ENCODE measurements at regions not wholly inside any gene's neighbourhood (a gene's known extent, or its start where the extent isn't known, plus 50 kb on each side); places are given as distances from the start of the nearest gene placed in this dataset.
A peak's percentile ranks its signal among the peaks of the same experiment; 100 is the strongest.

DNA sequence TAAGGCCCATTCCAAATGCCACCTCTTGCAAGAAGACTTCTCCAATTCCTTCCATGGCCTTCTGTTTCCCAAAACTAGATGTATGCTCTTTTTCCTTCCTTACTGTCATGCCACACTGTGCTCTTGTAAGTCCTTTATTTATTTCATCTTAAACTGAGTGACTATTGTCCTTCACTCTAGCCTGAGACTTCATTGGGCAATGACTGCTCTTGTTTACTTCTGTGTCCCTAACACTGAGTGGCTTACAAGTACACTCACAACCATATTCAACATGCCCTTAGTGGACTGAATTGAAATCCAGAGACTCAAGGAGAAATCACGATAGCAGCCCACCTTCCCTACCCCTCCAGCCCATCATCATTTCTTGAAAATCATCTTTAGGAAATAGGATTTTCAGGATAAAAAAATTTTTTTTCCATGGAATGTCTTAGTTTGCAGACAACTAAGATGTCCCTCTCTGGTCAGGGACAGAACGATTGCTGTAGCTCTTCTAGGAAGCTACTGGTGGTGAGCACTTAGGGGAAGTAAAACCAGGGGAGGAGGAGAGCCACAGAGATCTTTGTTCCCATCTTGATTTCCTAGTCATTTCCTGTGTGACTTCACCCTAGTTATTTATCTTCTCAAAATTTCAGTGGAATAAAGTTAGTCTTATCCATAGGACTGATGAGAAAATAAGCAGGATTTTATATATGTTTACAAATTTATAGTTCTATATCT lies 80.7 kb downstream of the CYRIA start:
- no peak for DNase-seq
- Mint-ChIP-seq H3K27ac (no peak overlapping the region), H3K27me3 (no peaks in the 10 kb centered on the region), H3K36me3 (no peaks in the 10 kb centered on the region), H3K4me1 (no peaks in the 10 kb centered on the region), H3K4me3 (no peak overlapping the region), H3K9me3 (no peaks in the 10 kb centered on the region)
- POLR2A ChIA-PET, result no interaction called here
- no peak for ATAC-seq (ENCODE audit: low read depth)

- POLR2A ChIA-PET, result no interaction called here
- H3K4me1 Mint-ChIP-seq, result no peaks in the 10 kb centered on the region
- no peak for DNase-seq
- H3K27ac Mint-ChIP-seq, result no peak overlapping the region
- H3K9me3 Mint-ChIP-seq, result no peaks in the 10 kb centered on the region
- no peaks in the 10 kb centered on the region for H3K27me3 Mint-ChIP-seq
- H3K4me3 Mint-ChIP-seq, result no peak overlapping the region
- ATAC-seq (ENCODE audit: low read depth), result no peak
- no peaks in the 10 kb centered on the region for H3K36me3 Mint-ChIP-seq
Observed at GRCh38 chr2:16584084-16584483, 81.5 kb downstream of the CYRIA start.

DNA sequence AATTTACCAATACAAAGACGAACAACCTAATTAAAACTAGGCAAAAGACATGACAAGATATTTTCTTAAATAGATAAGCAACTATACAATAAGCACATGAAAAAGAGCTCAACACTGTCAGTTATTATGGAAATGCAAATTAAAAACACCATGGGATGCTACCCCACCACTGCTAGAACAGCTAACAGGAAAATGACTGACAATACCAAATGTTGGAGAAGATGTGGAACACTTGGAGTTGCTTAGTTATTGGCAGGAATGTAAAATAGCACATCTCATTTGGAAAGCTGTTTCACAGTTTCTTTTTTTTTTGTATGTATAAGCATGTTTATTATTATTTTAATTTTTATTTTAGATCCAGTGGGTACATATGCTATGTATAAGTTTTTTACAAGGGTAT lies 84.4 kb downstream of the CYRIA start:
- Mint-ChIP-seq H3K4me3 (no peak overlapping the region), H3K27me3 (no peaks in the 10 kb centered on the region), H3K27ac (no peak overlapping the region), H3K36me3 (no peaks in the 10 kb centered on the region), H3K9me3 (no peaks in the 10 kb centered on the region), H3K4me1 (no peaks in the 10 kb centered on the region)
- ATAC-seq (ENCODE audit: low read depth) (no peak), DNase-seq (no peak)
- POLR2A ChIA-PET, result no interaction called here

GRCh38 chr2:16578081-16578480 lies 87.6 kb downstream of the CYRIA start:
- DNase-seq (no peak), ATAC-seq (ENCODE audit: low read depth) (no peak)
- POLR2A ChIA-PET, result no interaction called here
- peaks cover 13% of the 10 kb centered on the region for H3K9me3 Mint-ChIP-seq
- no peaks in the 10 kb centered on the region for H3K27me3 Mint-ChIP-seq
- no peaks in the 10 kb centered on the region for H3K4me1 Mint-ChIP-seq
- peaks cover 1% of the 10 kb centered on the region for H3K36me3 Mint-ChIP-seq
- no peak overlapping the region for H3K27ac Mint-ChIP-seq
- H3K4me3 Mint-ChIP-seq, result no peak overlapping the region

DNA sequence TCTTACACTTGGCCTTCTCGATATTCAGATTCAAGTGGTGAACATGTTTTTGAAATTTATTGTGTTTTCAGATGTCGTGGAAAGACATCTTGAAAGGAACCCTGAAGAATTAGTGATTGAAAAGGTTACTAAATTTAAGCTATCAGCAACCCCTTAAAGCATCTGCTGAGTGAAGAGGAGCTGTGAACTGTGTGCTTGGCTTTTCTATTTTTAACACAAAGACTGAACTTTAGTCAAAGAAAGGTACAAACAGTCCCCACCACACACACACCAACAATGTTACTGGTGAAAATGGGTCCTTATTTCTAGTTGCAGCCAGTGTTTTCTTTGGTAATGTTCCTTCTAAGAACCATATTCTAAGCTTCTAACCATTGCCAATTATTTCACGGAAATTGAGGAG lies 95.1 kb downstream of the CYRIA start:
- Mint-ChIP-seq H3K9me3 (peaks cover 9% of the 10 kb centered on the region), H3K27me3 (no peaks in the 10 kb centered on the region), H3K4me1 (no peaks in the 10 kb centered on the region), H3K4me3 (no peak overlapping the region), H3K27ac (no peak overlapping the region), H3K36me3 (peaks cover 1% of the 10 kb centered on the region)
- DNase-seq (no peak), ATAC-seq (ENCODE audit: low read depth) (no peak)
- POLR2A ChIA-PET, result no interaction called here

- peaks cover 7% of the 10 kb centered on the region for H3K9me3 Mint-ChIP-seq
- H3K4me1 Mint-ChIP-seq, result no peaks in the 10 kb centered on the region
- ATAC-seq (ENCODE audit: low read depth), result no peak
- H3K27me3 Mint-ChIP-seq, result no peaks in the 10 kb centered on the region
- no peak for DNase-seq
- H3K27ac Mint-ChIP-seq, result no peak overlapping the region
- peaks cover 1% of the 10 kb centered on the region for H3K36me3 Mint-ChIP-seq
- no peak overlapping the region for H3K4me3 Mint-ChIP-seq
- POLR2A ChIA-PET, result no interaction called here
Observed at GRCh38 chr2:16568998-16569784, 96.4 kb downstream of the CYRIA start.

DNA sequence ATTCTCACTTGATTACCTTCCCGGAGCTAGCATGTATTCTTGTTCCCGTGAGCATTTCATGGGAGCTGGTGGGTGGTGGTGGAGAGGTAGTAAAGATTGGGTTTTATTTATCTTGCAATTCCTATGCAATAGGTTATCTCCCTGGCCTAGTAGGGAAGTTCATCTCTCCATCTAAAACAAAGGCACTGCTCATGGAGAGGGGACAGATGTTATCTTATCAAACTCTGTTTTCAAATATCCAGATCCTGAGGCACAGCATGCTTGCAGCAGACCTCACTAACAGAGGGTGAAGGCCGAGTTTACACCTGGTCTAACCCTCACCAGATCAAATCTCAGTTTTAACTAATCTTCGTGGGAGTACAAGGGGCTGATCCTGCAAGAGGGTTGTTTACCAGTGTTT lies 98.9 kb downstream of the CYRIA start:
- Mint-ChIP-seq H3K9me3 (no peaks in the 10 kb centered on the region), H3K36me3 (no peaks in the 10 kb centered on the region), H3K27me3 (no peaks in the 10 kb centered on the region), H3K4me3 (no peak overlapping the region), H3K27ac (no peak overlapping the region), H3K4me1 (no peaks in the 10 kb centered on the region)
- POLR2A ChIA-PET, result no interaction called here
- ATAC-seq (ENCODE audit: low read depth) (no peak), DNase-seq (no peak)

GRCh38 chr2:16565481-16565880 lies 100.2 kb downstream of the CYRIA start:
- no peaks in the 10 kb centered on the region for H3K4me1 Mint-ChIP-seq
- H3K9me3 Mint-ChIP-seq, result no peaks in the 10 kb centered on the region
- DNase-seq, result no peak
- POLR2A ChIA-PET, result no interaction called here
- peak overlapping the region; percentile 11 for H3K27ac Mint-ChIP-seq
- no peaks in the 10 kb centered on the region for H3K36me3 Mint-ChIP-seq
- H3K4me3 Mint-ChIP-seq, result no peak overlapping the region
- no peaks in the 10 kb centered on the region for H3K27me3 Mint-ChIP-seq
- ATAC-seq (ENCODE audit: low read depth), result no peak

- H3K4me1 Mint-ChIP-seq, result no peaks in the 10 kb centered on the region
- no peaks in the 10 kb centered on the region for H3K9me3 Mint-ChIP-seq
- H3K27me3 Mint-ChIP-seq, result no peaks in the 10 kb centered on the region
- DNase-seq, result no peak
- H3K27ac Mint-ChIP-seq, result no peak overlapping the region
- no peak for ATAC-seq (ENCODE audit: low read depth)
- no peaks in the 10 kb centered on the region for H3K36me3 Mint-ChIP-seq
- POLR2A ChIA-PET, result no interaction called here
- H3K4me3 Mint-ChIP-seq, result no peak overlapping the region
Observed at GRCh38 chr2:16561676-16562075, 104.0 kb downstream of the CYRIA start.

DNA sequence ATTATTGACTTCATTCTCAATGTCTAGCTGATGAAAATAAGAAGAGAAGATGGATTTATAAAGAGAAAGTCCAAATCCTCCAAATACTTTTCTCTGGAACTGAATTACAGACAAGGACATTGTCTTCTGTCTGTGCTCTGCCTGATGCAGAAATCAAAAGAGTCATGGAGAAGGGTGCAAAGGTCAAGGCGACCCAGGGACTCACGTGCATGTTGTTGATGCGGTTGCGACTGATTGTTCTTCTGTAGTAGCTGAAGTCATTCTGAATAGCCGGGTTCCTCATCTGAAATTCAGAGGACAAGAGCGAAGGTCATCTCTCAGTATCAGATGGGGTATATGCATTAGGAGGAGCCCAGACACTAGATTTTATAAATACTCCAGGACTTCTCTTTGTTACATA lies 104.4 kb downstream of the CYRIA start:
- ATAC-seq (ENCODE audit: low read depth), result no peak
- H3K4me3 Mint-ChIP-seq, result no peak overlapping the region
- no peak for DNase-seq
- no peaks in the 10 kb centered on the region for H3K36me3 Mint-ChIP-seq
- H3K9me3 Mint-ChIP-seq, result no peaks in the 10 kb centered on the region
- H3K4me1 Mint-ChIP-seq, result no peaks in the 10 kb centered on the region
- no peaks in the 10 kb centered on the region for H3K27me3 Mint-ChIP-seq
- H3K27ac Mint-ChIP-seq, result no peak overlapping the region
- POLR2A ChIA-PET, result no interaction called here

- H3K27me3 Mint-ChIP-seq, result no peaks in the 10 kb centered on the region
- H3K4me3 Mint-ChIP-seq, result no peak overlapping the region
- H3K9me3 Mint-ChIP-seq, result no peaks in the 10 kb centered on the region
- no peaks in the 10 kb centered on the region for H3K4me1 Mint-ChIP-seq
- POLR2A ChIA-PET, result no interaction called here
- no peaks in the 10 kb centered on the region for H3K36me3 Mint-ChIP-seq
- DNase-seq (no peak), ATAC-seq (ENCODE audit: low read depth) (no peak)
- no peak overlapping the region for H3K27ac Mint-ChIP-seq
Observed at GRCh38 chr2:16559278-16560067, 106.2 kb downstream of the CYRIA start.

DNA sequence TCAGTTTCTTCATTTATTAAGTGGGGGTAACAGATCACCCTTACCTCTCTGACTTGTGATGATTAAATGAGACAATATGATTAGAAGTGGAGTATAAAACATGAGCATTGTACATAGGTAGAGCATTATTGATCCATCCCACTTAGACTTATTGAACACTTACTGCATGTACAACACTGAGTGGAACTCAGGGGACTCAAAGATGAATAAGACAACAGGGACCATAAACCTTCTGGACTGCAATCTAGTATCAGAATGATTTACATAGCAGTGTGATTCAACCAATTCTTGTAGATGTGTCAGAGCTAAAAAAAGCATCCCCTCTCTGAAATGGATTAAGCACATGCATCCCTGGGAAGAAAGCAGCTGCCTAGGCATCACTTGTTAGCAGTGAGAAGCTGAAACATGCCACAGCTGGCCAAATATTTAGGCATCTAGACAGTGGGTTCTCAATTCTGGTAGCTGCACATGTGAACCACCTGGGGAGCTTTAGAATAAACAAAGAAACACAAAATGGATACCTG lies 111.5 kb downstream of the CYRIA start:
- Mint-ChIP-seq H3K27me3 (no peaks in the 10 kb centered on the region), H3K27ac (no peak overlapping the region), H3K36me3 (no peaks in the 10 kb centered on the region), H3K4me1 (no peaks in the 10 kb centered on the region), H3K4me3 (no peak overlapping the region), H3K9me3 (no peaks in the 10 kb centered on the region)
- ATAC-seq (ENCODE audit: low read depth) (no peak), DNase-seq (no peak)
- POLR2A ChIA-PET, result no interaction called here

DNA sequence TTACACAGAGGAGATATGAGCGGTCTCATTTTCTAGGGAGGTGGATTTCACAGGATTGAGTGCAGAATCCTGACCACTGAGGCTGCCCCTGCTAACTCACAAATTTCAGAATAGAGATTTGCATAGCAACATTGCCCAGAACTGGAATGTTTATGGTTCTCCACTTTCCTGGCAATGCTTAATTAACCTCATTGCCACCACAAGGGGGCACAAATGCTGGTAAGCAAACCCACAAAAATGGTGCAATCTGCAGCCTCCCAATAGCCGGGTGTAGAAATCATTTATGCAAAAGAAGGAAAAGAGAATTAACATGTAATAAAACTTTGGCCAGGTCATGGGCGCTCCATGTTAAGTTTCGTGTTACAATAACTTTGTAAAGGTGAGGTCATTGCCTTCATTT lies 112.4 kb downstream of the CYRIA start:
- ATAC-seq (ENCODE audit: low read depth) (no peak), DNase-seq (no peak)

GRCh38 chr2:16552202-16552601 lies 113.4 kb downstream of the CYRIA start:
- ATAC-seq (ENCODE audit: low read depth) (no peak), DNase-seq (no peak)
- Mint-ChIP-seq H3K4me3 (no peak overlapping the region), H3K9me3 (no peaks in the 10 kb centered on the region), H3K36me3 (no peaks in the 10 kb centered on the region), H3K27ac (no peak overlapping the region), H3K27me3 (no peaks in the 10 kb centered on the region), H3K4me1 (no peaks in the 10 kb centered on the region)
- POLR2A ChIA-PET, result no interaction called here

More for the DNA sequence above, 112.4 kb downstream of the CYRIA start:
- Mint-ChIP-seq H3K4me1 (no peaks in the 10 kb centered on the region), H3K36me3 (no peaks in the 10 kb centered on the region), H3K4me3 (no peak overlapping the region), H3K27ac (no peak overlapping the region), H3K27me3 (no peaks in the 10 kb centered on the region), H3K9me3 (no peaks in the 10 kb centered on the region)
- POLR2A ChIA-PET, result no interaction called here

Data from activated naive CD8-positive, alpha-beta T cell treated with anti-CD3 and anti-CD28 coated beads, Interleukin-2, amount 10 ng/mL, durations not matched to agents 7 days and 5 days (primary cell).